Body of pancreas (tissue), 4 donors: ENCODE measurements at regions not wholly inside any gene's neighbourhood (a gene's known extent, or its start where the extent isn't known, plus 50 kb on each side); places are given as distances from the start of the nearest gene placed in this dataset.

Experiments
- POLR2A ChIP-seq, 3 donors: fragments of 450-650 bp; IDR thresholded peaks; one replicate each; pipeline ENCODE4 v1.6.1; 2016; ENCODE audit warnings: antibody characterized with exemption in 3 of 3, mild to moderate bottlenecking in 2 of 3
- TF ChIP-seq, protein P1 (sequence below), 7 experiments: fragments of 450-650 bp in 4 of 7; fragments of 200-600 bp in 3 of 7; sonication (generic) in 3 of 7; IDR thresholded peaks; one replicate each; pipeline ENCODE4 v1.5.1; 2016 to 2019; ENCODE audit warnings: antibody characterized with exemption in 7 of 7

DNA sequence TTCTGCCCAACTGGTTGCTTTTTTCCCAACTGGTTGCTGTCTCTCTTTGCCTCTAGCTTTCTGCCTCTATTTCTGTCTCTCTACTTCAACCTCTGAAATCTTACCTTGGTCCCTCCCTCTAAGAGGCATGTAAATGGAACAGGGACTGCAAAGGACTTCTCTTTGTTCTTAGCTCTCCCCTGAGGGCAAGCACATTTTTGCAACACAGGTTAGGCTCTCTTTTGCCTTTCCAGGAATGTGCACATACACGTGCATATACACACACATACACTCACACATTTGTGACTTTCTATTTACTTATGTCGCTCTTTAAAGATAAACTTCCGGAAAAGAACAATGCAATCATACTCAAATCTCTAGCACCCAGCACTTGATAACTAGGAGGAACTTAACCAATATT is 262.6 kb upstream of the DDX18 start:
- TF ChIP-seq, protein P1, sequence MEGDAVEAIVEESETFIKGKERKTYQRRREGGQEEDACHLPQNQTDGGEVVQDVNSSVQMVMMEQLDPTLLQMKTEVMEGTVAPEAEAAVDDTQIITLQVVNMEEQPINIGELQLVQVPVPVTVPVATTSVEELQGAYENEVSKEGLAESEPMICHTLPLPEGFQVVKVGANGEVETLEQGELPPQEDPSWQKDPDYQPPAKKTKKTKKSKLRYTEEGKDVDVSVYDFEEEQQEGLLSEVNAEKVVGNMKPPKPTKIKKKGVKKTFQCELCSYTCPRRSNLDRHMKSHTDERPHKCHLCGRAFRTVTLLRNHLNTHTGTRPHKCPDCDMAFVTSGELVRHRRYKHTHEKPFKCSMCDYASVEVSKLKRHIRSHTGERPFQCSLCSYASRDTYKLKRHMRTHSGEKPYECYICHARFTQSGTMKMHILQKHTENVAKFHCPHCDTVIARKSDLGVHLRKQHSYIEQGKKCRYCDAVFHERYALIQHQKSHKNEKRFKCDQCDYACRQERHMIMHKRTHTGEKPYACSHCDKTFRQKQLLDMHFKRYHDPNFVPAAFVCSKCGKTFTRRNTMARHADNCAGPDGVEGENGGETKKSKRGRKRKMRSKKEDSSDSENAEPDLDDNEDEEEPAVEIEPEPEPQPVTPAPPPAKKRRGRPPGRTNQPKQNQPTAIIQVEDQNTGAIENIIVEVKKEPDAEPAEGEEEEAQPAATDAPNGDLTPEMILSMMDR (IDR thresholded peaks at IDR 0.05) = no peak
- TF ChIP-seq POLR2A (IDR thresholded peaks at IDR 0.05) = no peak
